ENCODE measurements at regions not wholly inside any gene's neighbourhood (a gene's known extent, or its start where the extent isn't known, plus 50 kb on each side); places are given as distances from the start of the nearest gene placed in this dataset.
"Not testable (repeated sequence)": the region's sequence is repeated elsewhere in the genome, so short reads cannot be mapped to it uniquely, and the experiment has no call there.

DNA sequence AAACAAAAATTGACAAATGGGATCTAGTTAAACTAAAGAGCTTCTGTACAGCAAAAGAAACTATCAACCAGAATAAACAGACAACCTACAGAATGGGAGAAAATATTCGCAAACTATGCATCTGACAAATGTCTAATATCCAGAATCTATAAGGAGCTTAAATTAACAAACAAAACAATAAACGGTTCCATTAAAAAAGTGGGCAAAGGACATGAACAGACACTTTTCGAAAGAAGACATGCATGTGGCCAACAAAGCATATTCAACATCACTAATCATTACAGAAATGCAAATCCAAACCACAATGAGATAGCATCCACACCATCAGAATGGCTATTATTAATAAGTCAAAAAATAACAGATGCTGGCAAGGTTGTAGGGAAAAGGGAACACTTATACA is 50.5 kb upstream of the MED13L start:
- not testable (repeated sequence) for DNase-seq (ENCODE audit: low read depth)

DNA sequence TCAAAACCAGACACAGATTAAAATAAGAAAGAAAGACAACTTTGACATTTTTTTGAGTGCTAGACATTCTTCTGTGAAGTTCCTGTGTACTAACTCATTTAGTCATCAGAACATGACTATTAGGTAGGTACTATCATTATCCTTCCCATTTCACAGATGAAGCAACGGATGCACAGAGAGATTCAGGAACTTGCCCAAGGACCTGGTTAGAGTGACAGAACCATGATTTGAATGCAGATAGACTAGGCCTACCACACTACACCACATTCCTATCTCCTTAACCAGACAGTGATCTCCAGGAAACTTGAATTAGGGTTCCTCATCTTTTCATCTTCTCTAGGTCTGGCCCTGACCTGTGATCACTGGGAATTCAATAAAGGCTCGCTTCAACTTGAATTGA is 54.4 kb upstream of the MED13L start:
- DNase-seq (ENCODE audit: low read depth), result no peak

DNA sequence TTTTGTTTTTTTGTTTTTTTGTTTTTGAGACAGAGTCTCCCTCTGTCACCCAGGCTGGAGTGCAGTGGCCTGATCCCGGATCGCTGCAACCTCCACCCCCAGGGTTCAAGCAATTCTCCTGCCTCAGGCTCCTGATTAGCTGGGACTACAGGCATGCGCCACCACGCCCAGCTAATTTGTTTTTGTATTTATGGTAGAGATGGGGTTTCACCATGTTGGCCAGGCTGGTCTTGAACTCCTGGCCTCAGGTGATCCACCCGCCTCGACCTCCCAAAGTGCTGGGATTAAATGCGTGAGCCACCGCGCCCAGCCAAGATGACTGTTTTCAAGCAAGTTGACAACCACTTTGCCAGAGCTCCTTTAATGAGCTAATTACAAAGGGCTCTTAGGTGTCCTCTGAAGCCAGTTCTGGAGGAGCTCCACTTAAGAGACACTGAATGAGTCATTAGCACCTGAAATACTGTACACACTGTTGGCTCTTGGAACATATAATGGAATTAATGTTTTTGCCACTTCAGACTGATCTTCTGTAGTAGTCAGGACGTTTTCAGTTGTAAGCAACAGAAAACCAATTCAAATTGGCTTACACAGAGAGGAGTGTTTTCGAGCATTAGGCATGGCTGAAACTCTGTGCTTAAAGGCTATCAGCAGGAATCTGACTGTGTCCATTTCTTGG is 55.4 kb upstream of the MED13L start:
- no peak for DNase-seq (ENCODE audit: low read depth)

DNA sequence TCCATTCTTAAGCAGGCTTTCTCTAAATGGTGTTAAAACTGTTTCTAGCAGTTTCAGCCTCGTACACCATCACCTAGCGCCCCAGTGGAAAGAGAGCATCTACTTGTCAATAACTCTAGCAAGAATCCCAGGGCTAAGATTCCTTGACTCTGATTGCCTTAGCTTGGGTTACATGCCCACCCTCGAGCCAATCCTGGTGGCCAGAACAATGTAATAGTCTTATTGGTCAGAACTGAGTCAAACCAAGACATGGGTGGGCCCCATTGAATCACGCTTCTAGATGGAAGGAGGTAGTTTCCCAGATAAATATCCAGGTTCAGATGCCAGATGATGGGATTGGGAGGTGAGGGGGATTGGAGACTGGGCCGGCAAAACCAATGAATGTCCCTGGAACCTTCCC is 55.9 kb upstream of the MED13L start:
- DNase-seq (ENCODE audit: low read depth), result no peak

DNA sequence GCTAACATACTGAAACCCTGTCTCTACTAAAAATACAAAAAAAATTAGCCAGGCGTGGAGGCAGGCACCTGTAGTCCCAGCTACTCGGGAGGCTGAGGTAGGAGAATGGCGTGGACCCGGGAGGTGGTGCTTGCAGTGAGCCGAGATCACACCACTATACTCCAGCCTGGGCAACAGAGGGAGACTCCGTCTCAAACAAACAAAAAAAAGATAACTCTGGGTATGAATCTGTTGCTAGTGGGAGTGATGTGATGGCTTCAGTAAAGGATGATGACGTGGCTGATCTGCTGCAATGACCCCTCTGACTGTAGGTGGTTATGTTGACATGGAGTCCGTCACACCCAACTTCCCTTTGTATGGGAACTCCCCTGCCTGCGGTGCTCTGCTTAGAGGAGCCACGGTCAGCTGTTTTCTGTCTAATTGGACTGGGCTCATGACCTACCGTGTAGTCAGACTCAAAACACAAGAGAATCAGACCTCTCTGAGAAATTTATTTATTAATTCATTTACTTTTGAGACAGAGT is 59.1 kb upstream of the MED13L start:
- DNase-seq (ENCODE audit: low read depth), result no peak

DNA sequence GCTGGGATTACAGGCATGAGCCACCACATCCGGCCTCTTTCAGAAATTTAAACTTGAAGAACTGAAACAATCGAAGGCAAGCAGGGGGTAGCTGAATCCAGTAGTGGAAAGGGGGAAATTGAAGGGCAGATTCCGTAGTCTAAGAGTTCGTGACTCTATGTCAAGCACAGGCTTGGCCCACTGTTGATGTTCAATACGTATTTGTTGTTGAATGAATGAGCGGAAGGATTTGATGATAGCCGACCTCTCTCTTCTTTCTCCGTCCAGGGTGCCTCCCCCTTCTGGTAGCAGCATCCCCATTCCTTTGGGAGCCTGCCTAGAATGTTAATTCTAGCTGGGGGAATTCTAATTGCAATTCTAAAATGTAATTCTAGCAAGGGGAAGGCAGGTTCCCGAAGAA is 59.8 kb upstream of the MED13L start:
- no peak for DNase-seq (ENCODE audit: low read depth)

DNA sequence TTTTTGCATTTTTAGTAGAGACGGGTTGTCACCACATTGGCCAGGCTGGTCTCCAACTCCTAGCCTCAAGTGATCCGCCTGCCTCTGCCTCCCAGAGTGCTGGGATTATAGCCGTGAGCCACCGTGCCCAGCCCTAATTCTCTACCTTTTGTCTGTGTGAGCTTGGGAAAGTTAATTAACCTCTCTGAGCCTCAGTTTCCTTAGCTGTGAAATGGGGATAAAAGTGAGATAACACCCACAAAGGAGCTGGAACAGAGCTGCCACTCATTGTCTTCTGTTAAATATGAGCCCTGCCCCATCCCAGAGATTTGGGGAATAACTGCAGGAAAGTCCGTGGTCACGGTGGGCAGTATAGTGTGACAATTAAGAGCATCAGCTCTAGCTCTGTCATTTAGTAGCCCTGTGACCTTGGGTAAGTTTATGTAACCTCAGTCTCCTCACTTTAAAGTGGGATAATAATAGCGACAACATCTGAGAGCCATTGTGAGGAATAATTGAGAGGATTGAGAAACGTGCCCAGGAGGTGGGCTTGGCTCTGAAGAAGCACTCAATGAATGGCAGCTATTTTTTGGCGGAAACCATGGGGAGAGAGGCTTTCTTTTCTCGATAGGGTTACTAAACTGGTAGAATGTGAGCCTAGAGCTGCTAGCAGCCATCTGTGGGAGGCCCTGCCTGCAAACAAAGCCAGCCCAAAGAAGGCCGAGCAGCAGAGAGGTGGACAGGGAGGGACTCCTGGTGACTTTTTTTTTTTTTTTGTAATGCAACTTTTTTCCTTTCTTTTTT is 60.8 kb upstream of the MED13L start:
- DNase-seq (ENCODE audit: low read depth), result no peak

DNA sequence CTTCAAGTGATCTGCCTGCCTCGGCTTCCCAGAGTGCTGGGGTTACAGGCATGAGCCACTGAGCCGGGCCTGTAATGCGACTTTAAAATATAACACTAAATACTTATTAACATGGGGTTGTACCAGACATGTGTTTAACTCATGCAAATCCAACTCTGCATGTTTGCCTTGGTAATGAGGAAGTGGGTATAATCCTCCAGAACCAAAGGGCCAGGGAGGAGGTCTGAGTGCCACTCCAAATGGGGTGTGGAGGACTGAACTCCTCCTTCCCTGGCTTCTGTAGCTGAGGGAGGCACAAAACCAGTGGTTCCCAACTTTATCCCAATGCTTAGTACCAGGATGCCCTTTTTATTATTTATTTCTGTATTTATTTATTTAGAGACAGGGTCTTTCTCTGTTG is 61.6 kb upstream of the MED13L start:
- DNase-seq (ENCODE audit: low read depth), result no peak

DNA sequence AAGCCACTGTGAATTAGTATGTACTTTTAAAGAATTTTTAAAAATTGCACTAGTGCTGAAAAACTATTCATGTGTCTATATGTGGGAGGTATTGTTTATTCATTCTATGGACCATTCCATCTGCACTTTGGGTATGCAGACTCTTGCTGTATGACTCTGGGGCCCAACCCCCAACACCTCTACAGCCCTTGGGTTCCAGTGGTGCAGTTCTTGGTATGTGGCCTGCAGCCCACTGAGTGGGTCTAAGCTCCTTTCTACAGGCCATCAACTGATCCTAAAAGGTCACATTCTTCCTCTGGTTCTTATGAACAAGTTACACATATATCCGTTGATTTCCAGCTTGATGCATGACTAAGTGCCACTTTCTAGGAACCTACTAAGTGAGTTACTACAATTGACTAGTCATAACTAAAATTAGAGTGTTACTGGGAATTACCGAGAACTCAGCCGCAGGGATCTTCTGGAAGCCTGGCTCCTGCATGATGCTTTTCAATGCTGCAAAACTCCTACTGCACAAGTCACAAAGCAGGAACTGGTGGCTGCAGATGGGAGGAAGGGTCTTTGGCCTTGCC is 62.4 kb upstream of the MED13L start:
- DNase-seq (ENCODE audit: low read depth), result no peak

DNA sequence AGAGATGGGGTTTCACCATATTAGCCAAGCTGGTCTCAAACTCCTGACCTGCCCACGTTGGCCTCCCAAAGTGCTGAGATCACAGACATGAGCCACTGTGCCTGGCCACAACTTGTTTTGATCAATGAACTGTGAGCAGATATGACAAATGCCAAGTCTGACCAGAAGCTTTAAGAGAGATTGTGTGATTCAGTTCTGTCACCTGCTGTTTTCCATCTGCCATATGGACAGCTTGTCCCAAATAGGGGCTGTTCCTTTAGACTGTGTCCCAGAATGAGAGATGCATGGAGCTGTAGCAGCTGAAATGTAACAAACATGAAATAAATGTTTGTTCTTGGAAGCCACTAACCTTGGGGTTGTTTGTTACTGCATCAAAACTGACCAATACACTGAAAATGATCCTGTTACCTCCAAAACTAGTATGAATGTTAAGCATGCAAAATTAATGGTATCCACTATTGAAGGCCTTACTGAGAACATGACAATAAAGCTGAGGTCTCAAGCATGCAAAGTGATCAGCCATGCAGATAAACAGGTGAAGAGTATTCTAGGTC is 65.9 kb upstream of the MED13L start:
- DNase-seq (ENCODE audit: low read depth), result no peak

DNA sequence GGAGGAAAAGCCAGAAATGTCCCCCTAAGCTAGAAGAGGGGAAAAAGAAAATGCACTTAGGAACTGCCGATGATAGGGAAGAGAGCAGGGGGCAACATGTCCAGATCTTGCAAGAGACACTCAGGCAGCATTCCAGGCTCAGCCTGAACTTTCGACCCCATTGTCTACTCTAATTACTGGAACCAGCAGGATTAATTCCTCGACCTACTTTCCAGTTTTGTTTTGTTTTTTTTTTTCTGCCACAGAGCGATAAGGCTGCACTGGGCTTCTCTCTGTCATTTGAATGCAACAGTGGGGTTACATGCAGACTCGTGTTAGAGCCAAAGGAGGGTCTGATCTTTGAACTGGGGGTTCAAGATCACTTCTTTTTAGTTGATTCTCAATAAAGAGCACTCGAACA is 68.7 kb upstream of the MED13L start:
- DNase-seq (ENCODE audit: low read depth), result no peak

DNA sequence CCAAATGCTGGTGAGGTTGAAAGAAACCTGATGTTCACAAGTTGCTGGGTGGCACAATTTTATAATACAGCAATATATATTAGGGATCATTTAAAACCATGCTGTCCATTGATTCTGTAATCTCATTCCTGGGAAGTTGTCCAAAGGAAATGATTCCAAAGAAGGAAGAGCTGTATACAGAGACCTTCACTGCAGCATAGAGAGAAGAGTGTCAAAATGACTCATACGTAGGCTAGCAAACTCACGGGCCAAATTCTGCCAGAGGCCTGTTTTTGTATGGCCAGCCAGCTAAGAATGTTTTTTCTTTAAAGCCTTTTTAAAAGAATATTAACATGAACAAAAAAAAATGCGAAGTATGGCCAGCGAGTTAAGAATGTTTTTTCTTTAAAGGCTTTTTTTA is 69.2 kb upstream of the MED13L start:
- no peak for DNase-seq (ENCODE audit: low read depth)

DNA sequence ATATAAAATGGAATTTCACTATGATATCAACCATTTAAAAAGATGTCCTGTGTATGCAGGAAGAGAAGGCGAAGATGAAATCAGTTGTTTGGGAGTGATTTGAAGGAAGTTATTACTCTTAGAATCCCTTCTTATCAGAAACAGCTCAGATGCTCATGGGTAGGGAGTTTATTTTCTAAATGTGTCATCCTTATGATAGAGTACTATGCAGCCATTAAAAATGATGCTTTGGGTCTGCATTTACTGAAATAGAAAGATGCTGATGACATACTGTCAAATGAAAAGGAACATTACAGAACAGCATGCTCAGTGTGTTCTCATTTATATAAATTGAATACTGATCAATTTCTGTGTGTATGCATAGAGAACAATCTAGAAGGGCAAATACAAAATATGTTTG is 69.8 kb upstream of the MED13L start:
- no peak for DNase-seq (ENCODE audit: low read depth)

DNA sequence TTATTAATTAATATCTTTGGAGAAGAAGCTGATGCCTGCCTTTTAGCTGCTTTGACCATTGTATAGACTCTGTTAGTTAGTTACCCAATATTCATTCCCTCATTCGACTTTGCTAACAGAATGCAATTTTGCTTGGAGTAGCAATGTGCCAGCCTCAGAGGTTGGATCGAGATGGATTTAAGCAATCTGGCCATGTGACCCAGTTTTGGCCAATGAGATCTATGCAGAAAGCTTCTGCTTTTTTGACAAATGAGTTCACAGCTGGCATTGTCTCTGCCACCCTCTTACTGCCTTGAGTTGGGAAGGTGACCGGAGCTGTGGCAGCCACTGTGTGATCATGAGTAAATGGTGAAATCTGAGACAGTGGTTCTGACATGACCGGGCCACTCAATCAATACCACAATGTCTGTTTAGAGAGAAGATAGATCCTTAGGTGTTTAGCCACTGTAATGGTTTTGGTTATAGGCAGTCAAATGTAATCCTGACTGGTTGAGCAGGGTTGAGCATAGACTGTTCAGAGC is 74.9 kb upstream of the MED13L start:
- no peak for DNase-seq (ENCODE audit: low read depth)

DNA sequence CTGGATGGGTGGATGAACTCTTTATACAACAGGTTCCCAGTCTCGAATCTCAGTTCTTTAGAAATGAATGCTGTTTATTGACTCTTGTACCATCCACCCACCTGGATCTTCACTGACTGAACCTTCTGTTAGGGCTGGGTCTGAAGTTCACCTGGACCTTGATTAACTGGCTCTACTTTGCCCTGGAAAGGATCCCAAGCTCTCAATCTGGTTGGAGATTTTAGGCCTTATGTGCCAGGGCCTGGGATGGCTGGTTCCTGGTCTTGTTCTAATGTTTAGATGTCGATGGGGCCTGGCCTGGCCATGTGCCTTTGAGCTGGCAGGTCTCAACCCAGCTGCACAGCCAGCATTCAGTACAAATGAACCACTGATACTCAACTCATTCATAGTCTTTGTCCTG is 76.5 kb upstream of the MED13L start:
- no peak for DNase-seq (ENCODE audit: low read depth)

DNA sequence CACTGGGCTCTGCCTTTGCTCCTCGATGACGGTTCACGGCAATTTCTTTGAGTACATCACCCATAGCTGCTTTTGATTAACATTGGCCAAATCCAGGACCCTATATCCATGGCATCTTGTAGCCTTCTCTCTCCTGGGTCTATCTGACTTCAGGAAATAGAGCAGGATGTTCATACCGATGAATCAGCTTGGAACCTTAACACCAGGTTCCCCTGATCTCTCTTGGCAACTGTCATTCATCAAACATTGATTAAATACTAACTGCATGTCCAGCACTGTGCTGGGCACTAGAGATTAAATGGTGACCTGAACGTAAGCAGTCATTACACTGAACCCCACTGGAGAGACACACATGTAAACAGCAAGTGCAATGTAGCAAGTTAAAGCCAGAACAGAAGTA is 77.0 kb upstream of the MED13L start:
- no peak for DNase-seq (ENCODE audit: low read depth)

DNA sequence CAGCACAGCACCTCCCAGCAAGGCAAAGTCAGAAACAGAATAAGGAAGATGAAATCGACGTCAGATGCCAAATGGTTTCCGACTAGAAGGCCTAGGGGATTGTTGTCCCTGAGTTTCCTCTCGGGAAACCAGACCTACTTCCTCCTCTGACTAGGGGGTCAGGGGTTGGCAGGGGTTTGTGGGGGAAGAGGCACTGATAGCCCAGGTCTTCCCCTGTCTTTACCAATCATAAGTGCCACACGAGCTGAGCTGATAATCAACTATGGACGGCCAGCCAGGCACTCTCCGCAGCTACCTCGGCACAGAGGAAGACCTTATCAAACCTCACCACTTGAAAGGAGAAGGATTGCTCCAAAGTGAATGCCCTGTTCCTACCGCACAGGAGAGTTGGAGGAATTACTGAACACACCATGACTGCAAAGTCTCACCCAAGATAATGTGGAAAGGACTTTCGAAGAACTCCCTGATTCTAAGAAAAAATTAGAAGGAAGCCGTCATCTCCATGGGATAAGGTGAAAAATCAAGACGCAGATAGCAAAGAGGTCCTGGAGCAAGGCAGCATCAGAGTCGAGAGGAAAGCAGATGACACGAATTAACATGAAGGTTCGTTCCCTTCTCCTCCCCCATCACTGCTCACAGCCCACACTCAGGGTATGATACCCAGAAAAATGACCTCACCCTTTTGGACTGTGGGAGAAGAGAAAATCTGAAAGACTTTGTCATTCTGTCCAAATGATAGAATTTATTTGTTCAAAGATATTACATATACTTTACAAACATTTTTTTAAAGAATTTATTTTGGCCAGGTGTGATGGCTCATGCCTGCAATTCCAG is 77.7 kb upstream of the MED13L start:
- no peak for DNase-seq (ENCODE audit: low read depth)

DNA sequence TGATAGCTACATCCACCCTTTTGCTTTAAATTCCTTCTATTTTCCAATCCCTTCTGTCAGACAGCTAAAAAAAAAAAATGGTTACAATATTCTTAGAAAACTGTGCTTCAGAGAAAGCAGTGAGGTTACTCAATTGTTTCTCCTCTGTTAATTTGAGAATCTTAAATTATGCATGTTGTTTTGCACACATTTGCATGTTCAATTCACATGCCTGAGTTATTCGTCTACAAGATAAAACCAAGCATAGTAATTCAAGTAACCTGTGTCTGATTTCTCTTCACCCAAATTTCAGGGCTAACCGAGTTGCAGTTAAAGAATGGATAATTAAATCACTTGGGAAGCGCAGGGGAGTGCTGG is 81.0 kb upstream of the MED13L start:
- DNase-seq (ENCODE audit: low read depth), result no peak

DNA sequence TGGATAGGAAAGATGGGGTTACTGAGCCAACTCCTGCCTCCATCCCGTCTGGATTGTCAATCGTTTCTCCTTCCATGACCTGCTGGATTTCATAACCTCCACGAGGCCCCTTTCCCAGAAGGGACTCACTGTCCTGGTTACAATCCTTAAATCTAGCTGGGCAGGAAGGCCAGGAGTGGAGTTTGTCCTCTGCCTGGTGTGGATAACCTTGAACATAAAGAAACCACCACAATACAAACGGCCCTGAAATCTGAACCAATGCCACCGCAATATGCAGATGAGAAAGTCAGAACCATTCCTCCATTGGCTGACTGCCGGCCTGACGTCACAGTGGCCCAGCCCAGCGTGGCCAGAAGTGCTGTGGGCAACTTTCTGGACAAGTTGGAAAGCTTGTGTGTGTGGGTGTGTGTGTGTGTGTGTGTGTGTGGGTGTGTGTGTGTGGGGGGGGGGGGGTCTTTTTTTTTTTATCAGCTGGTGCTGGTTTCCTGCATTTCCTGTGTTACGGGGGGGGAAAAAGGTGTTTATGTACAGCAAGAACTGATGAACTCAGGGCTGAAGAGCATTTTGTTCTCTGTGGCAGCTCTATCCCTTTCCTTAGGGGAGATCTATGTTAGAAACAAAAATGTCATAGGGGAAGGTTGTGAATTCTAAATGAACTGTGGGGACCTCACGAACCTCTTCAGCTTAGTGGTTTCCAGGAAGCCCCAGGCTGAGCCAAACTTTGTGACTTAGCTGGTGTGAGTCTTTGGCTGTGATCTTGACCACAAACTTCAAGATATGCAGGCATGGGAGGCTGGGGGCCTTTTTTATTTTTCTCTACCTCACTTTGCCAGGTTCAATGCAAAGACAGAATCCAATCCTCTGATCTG is 81.6 kb upstream of the MED13L start:
- DNase-seq (ENCODE audit: low read depth), result peak; percentile 24

DNA sequence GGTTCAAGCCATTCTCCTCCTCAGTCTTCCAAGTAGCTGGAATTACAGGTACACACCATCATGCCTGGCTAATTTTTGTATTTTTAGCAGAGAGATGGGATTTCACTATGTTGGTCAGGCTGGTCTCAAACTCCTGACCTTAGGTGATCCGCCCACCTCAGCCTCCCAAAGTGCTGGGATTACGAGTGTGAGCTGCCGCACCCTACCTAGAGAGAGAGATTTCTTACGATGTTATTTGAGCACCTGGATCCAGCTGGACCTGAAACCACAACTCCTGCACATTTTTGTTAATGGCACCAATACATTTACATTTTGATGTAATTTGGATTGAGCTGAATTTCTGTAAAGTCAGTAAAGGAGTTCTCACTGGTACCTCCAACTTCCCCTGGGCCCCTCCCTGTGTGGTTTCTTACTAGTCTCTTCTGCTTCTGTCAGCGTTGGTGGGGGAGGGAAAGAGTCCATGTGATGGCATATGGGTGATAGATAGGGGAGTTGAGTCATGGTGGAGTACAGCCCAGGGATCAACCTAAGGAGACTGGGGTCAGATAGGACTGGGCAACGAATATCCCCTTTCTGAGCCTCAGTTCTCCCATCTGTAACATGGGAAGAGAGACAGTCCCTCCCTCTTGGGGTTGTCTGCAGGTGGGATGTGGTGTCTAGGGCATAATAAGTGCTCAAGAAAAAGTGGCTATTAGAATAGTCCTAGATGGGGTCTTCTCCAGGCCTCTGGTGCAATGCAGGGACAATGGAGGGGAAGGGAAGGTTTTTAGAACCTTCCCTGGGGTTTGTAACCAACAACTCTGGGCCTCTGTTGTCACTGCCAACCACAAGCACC is 83.3 kb upstream of the MED13L start:
- no peak for DNase-seq (ENCODE audit: low read depth)

Data from stimulated activated CD8-positive, alpha-beta memory T cell treated with anti-CD3 and anti-CD28 coated beads, Interleukin-15, amount 100 ng/mL, for 24 hours (primary cell).